DND-41 (cell line): ENCODE measurements at regions not wholly inside any gene's neighbourhood (a gene's known extent, or its start where the extent isn't known, plus 50 kb on each side); places are given as distances from the start of the nearest gene placed in this dataset.

ENCODE experiments used
- EZH2 ChIP-seq: IDR thresholded peaks from 3 replicates; pipeline ENCODE4 v1.6.1; 2012; ENCODE audit warnings: borderline replicate concordance, low read depth, mild to moderate bottlenecking, moderate library complexity, low read length, inconsistent platforms; ENCODE audit not compliant: severe bottlenecking
- TF ChIP-seq, protein P1 (sequence below): IDR thresholded peaks from 2 replicates; pipeline ENCODE4 v1.5.1; 2012; ENCODE audit warnings: borderline replicate concordance, low read length, moderate library complexity, mild to moderate bottlenecking; ENCODE audit not compliant: poor library complexity, severe bottlenecking; ENCODE audit errors: extremely low read depth

GRCh38 chr15:45871121-45871855 lies 236.5 kb downstream of the SQOR start:
- TF ChIP-seq, protein P1, sequence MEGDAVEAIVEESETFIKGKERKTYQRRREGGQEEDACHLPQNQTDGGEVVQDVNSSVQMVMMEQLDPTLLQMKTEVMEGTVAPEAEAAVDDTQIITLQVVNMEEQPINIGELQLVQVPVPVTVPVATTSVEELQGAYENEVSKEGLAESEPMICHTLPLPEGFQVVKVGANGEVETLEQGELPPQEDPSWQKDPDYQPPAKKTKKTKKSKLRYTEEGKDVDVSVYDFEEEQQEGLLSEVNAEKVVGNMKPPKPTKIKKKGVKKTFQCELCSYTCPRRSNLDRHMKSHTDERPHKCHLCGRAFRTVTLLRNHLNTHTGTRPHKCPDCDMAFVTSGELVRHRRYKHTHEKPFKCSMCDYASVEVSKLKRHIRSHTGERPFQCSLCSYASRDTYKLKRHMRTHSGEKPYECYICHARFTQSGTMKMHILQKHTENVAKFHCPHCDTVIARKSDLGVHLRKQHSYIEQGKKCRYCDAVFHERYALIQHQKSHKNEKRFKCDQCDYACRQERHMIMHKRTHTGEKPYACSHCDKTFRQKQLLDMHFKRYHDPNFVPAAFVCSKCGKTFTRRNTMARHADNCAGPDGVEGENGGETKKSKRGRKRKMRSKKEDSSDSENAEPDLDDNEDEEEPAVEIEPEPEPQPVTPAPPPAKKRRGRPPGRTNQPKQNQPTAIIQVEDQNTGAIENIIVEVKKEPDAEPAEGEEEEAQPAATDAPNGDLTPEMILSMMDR: no peak
- no peak for TF ChIP-seq EZH2
